Activated T-helper 1 cell treated with anti-CD3 and anti-CD28 coated beads, Interleukin-12 subunit alpha, Interleukin-12 subunit beta, Interleukin-2, Interleukin-4 antibody, amounts not matched to agents 30 ng/mL and 10 ng/mL and 1 ng/mL, durations not matched to agents 14 hours and 24 hours and 36 hours (primary cell): ENCODE measurements at regions not wholly inside any gene's neighbourhood (a gene's known extent, or its start where the extent isn't known, plus 50 kb on each side); places are given as distances from the start of the nearest gene placed in this dataset.

Source experiments
- DNase-seq: peaks from one replicate; pipeline ENCODE4 v3.0.0; 2021; ENCODE audit warnings: low spot score
- H3K27ac Mint-ChIP-seq: one replicate; pipeline ENCODE4 v1.8.0; 2021; ENCODE audit warnings: mild to moderate bottlenecking, mixed read lengths
- H3K27me3 Mint-ChIP-seq: one replicate; pipeline ENCODE4 v1.8.0; 2022; ENCODE audit warnings: mild to moderate bottlenecking, moderate library complexity, mixed read lengths; ENCODE audit not compliant: insufficient read depth
- H3K36me3 Mint-ChIP-seq: one replicate; pipeline ENCODE4 v1.8.0; 2021; ENCODE audit warnings: low read depth, mixed read lengths
- H3K4me1 Mint-ChIP-seq: one replicate; pipeline ENCODE4 v1.8.0; 2021; ENCODE audit warnings: low read depth, mixed read lengths
- H3K4me3 Mint-ChIP-seq: one replicate; pipeline ENCODE4 v1.8.0; 2021; ENCODE audit warnings: mild to moderate bottlenecking, moderate library complexity, mixed read lengths
- H3K9me3 Mint-ChIP-seq: one replicate; pipeline ENCODE4 v1.8.0; 2021; ENCODE audit warnings: mixed read lengths
- intact Hi-C: fragments of 100-400 bp; cut with micrococcal nuclease; formaldehyde crosslinking; loops from one replicate; pipeline ENCODE4 v1.15.1; 2024

DNA sequence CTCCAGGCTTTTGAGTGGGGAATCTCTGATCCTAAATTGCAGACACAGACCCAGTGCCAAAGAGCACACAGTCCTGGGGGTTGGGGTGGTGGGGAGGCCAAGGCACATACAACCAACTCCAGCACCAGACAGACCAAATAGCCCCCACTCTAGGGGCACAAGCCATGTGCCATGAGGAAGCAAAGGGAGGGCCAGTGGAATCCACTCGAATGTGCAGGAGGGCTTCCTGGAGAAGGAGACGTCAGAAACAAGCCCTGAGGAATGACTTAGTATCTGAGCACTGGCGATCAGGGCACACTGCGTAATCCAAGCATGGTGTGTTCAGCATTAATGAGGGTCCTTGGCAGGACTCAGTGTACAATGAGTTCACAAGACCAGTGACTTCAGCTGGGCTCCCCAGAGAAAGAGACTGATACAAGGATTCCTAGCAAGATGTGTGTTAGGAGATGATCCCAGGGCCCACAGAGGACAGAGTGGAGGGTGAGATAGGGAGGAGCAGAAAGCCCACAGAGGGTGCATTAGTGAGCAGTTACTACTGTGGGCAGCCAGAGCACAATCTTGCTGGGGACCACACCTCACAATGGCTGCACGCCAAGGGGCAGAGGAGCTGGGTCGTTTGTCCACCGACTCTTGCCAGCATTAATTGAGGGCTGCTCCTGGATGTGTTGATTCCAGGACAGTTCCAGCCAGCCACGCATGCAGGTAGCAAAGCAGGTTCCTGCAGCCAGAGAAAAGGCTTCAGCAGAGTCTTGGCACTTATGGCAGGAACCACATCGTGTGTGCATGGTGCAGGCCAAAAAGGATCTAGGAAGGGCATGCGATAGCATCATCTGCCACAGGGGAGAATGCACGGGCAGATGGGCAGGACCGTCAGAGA is 152.6 kb upstream of the VSTM2B start:
- no peaks in the 10 kb centered on the region for H3K4me1 Mint-ChIP-seq
- no peak overlapping the region for H3K4me3 Mint-ChIP-seq
- intact Hi-C loops, result no loop called here
- H3K27me3 Mint-ChIP-seq, result peaks cover 2% of the 10 kb centered on the region
- no peak for DNase-seq
- H3K27ac Mint-ChIP-seq, result no peak overlapping the region
- no peaks in the 10 kb centered on the region for H3K9me3 Mint-ChIP-seq
- H3K36me3 Mint-ChIP-seq, result no peaks in the 10 kb centered on the region

DNA sequence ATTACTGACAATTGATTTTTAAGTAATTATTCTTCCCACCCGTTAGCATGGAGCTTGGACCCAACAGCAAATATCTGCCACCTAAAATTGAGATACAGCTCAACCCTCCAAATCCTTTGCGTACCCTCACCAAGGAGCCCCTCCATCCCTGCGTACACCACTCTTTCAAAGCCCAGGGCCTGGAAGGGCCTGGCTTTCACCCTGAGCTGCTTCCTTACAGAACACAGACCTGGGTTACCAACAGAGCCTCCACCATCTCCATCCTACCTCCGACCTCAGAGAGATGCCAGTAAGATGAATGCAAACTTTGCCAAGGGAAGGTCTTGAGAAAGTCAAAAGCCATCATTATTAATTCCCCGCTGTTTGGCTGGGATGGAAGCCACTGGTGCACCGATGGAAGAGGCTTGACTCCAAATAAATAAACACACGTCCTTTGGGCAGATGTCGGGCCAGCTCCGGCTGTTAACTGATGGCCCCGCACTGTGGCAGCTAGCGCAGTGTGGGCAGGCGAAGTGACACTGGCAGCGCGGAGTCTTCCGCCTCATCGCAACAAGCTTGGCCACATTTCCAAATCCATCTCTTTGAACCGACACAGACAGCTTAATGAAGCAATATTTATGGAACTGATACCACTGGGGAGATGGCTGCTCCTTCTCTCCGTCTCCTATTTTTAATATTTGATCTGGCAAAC is 150.2 kb upstream of the VSTM2B start:
- no peak for DNase-seq

GRCh38 chr19:29376855-29377354 is 148.9 kb upstream of the VSTM2B start:
- Mint-ChIP-seq H3K27ac (no peak overlapping the region), H3K4me3 (no peak overlapping the region), H3K4me1 (no peaks in the 10 kb centered on the region), H3K36me3 (no peaks in the 10 kb centered on the region), H3K9me3 (no peaks in the 10 kb centered on the region), H3K27me3 (peaks cover 10% of the 10 kb centered on the region)
- DNase-seq, result no peak
- intact Hi-C loops, result no loop called here

More for the DNA sequence above, 150.2 kb upstream of the VSTM2B start:
- intact Hi-C loops, result no loop called here
- Mint-ChIP-seq H3K4me3 (no peak overlapping the region), H3K27me3 (peaks cover 10% of the 10 kb centered on the region), H3K4me1 (no peaks in the 10 kb centered on the region), H3K9me3 (no peaks in the 10 kb centered on the region), H3K36me3 (no peaks in the 10 kb centered on the region), H3K27ac (no peak overlapping the region)

DNA sequence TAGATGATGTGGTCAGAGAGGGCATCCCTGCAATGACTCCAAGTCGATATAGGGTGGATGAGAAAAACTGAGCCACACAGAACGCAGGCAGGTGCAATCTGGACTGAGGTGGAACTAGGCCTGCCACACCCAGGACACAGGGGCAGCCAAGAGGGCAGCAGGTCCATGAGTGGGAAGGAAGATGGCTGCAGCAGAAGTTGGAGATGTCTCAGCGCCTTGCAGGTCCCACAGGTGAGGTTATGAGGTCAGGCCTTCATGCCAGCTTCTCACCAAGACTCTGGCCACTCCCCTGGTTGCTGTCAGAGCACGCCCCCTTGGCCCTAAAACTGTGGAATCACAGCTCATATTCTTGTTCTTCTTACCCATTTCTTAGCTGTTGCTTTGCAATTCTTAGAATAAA is 147.7 kb upstream of the VSTM2B start:
- H3K4me3 Mint-ChIP-seq, result no peak overlapping the region
- no peaks in the 10 kb centered on the region for H3K9me3 Mint-ChIP-seq
- intact Hi-C loops, result no loop called here
- H3K4me1 Mint-ChIP-seq, result no peaks in the 10 kb centered on the region
- H3K27ac Mint-ChIP-seq, result no peak overlapping the region
- peaks cover 10% of the 10 kb centered on the region for H3K27me3 Mint-ChIP-seq
- DNase-seq, result no peak
- H3K36me3 Mint-ChIP-seq, result no peaks in the 10 kb centered on the region

GRCh38 chr19:29378543-29379080 is 147.2 kb upstream of the VSTM2B start:
- DNase-seq, result no peak
- Mint-ChIP-seq H3K27ac (no peak overlapping the region), H3K4me3 (no peak overlapping the region), H3K4me1 (no peaks in the 10 kb centered on the region), H3K36me3 (no peaks in the 10 kb centered on the region), H3K27me3 (peaks cover 10% of the 10 kb centered on the region), H3K9me3 (no peaks in the 10 kb centered on the region)
- intact Hi-C loops, result no loop called here

DNA sequence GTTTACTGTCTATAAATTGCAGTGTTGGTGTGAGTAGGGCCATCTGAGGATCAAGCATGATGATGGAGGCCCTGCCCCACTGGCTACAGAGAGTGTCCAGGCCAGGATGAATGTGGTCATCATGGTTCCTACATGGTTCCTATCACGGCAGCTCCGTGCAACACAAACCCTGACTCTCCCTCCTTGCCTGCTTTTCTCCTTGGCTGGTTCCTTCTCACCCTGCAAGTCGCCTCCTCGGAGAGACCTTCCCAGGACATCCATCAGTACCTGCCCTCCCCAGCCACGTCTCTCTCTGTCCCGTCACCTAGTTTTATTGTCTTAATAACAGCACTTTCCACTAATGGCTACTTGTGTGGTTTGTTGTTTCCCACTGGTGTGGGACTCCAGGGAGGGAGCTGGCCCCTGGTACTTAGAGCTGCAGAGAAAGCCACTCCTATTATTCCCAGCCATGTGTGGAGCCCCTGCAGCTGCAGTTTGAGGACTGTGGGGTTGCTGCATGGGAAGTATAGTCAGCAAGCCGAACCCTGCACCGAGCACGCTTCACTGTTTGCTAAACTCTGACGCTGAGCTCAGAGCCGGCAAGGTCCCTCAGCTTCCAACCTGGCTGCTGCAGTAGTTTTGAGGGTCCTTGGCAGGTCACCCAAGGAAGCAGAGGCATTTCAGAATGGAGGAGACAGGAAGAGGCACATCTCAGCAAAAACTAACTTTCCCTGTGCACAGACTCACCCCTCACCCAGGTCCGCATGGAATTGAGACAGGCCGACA is 146.4 kb upstream of the VSTM2B start:
- H3K4me1 Mint-ChIP-seq, result no peaks in the 10 kb centered on the region
- no peak for DNase-seq
- H3K4me3 Mint-ChIP-seq, result no peak overlapping the region
- no peaks in the 10 kb centered on the region for H3K9me3 Mint-ChIP-seq
- H3K27ac Mint-ChIP-seq, result no peak overlapping the region
- peaks cover 10% of the 10 kb centered on the region for H3K27me3 Mint-ChIP-seq
- intact Hi-C loops, result no loop called here
- no peaks in the 10 kb centered on the region for H3K36me3 Mint-ChIP-seq

GRCh38 chr19:29380581-29380980 is 145.2 kb upstream of the VSTM2B start:
- H3K36me3 Mint-ChIP-seq, result no peaks in the 10 kb centered on the region

DNA sequence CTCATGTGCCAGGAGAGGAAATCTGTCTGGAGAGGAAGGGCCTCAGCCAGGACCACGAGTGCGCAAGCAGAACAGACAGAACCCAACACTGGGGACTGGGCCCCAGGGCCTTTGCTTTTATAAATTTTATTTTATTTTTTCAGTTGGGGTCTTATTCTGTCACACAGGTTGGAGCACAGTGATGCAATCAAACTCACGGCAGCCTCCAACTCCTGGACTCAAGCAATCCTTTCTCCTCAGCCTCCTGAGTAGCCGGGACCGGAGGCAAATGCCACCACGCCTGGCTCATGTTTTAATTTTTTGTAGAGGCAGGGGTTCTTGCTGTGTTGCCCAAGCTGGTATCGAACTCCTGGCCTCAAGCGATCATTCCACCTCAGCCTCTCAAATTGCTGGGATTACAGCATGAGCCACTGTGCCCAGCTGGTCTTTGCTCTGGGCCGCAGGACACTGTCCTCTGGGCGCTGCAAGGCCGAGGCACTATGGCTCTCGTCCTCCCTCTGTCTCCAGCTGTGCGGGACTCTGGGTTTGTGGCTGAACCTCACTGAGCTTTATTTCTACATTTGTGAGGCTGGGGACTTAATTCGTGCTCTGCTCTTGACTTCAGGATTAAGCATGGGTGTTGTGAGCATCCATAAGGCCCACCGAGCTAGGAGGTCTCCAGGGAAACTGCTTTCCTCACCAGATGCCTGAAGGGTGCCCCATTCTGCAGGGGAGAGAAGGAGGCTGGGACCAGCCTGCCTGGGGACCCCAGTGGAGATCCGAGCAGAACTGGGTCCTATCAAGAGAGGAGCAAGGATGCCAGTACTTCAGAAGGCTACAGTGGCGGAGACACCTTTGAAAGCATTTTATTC is 144.2 kb upstream of the VSTM2B start:
- Mint-ChIP-seq H3K27ac (no peak overlapping the region), H3K4me1 (no peaks in the 10 kb centered on the region), H3K36me3 (no peaks in the 10 kb centered on the region), H3K27me3 (peaks cover 10% of the 10 kb centered on the region), H3K9me3 (no peaks in the 10 kb centered on the region), H3K4me3 (no peak overlapping the region)
- DNase-seq, result no peak
- intact Hi-C loops, result no loop called here

More at GRCh38 chr19:29380581-29380980, 145.2 kb upstream of the VSTM2B start:
- no peak overlapping the region for H3K27ac Mint-ChIP-seq
- no peaks in the 10 kb centered on the region for H3K4me1 Mint-ChIP-seq
- intact Hi-C loops, result no loop called here
- no peak overlapping the region for H3K4me3 Mint-ChIP-seq
- H3K27me3 Mint-ChIP-seq, result peaks cover 10% of the 10 kb centered on the region
- no peaks in the 10 kb centered on the region for H3K9me3 Mint-ChIP-seq
- no peak for DNase-seq

- Mint-ChIP-seq H3K4me3 (no peak overlapping the region), H3K27ac (no peak overlapping the region), H3K9me3 (peaks cover 3% of the 10 kb centered on the region), H3K27me3 (peaks cover 10% of the 10 kb centered on the region), H3K4me1 (no peaks in the 10 kb centered on the region), H3K36me3 (no peaks in the 10 kb centered on the region)
- DNase-seq, result no peak
- intact Hi-C loops, result no loop called here
Observed at GRCh38 chr19:29383696-29384095, 142.1 kb upstream of the VSTM2B start.

GRCh38 chr19:29384656-29385055 is 141.1 kb upstream of the VSTM2B start:
- no peak overlapping the region for H3K4me3 Mint-ChIP-seq
- intact Hi-C loops, result no loop called here
- H3K9me3 Mint-ChIP-seq, result peaks cover 4% of the 10 kb centered on the region
- no peaks in the 10 kb centered on the region for H3K36me3 Mint-ChIP-seq
- DNase-seq, result no peak
- H3K4me1 Mint-ChIP-seq, result no peaks in the 10 kb centered on the region
- H3K27me3 Mint-ChIP-seq, result peaks cover 6% of the 10 kb centered on the region
- no peak overlapping the region for H3K27ac Mint-ChIP-seq

- Mint-ChIP-seq H3K4me1 (no peaks in the 10 kb centered on the region), H3K36me3 (no peaks in the 10 kb centered on the region), H3K27ac (no peak overlapping the region), H3K4me3 (no peak overlapping the region), H3K27me3 (no peaks in the 10 kb centered on the region), H3K9me3 (peaks cover 4% of the 10 kb centered on the region)
- DNase-seq, result no peak
- intact Hi-C loops, result no loop called here
Observed at GRCh38 chr19:29385191-29385795, 140.5 kb upstream of the VSTM2B start.

- Mint-ChIP-seq H3K27ac (no peak overlapping the region), H3K4me1 (no peaks in the 10 kb centered on the region), H3K4me3 (no peak overlapping the region), H3K27me3 (no peaks in the 10 kb centered on the region), H3K36me3 (no peaks in the 10 kb centered on the region), H3K9me3 (peaks cover 13% of the 10 kb centered on the region)
- intact Hi-C loops, result no loop called here
- DNase-seq, result no peak
Observed at GRCh38 chr19:29386970-29387369, 138.8 kb upstream of the VSTM2B start.
